Astrocyte (in vitro differentiated cells and primary cell): ENCODE measurements at regions not wholly inside any gene's neighbourhood (a gene's known extent, or its start where the extent isn't known, plus 50 kb on each side); places are given as distances from the start of the nearest gene placed in this dataset.

Experiments
- EZH2 ChIP-seq: IDR thresholded peaks from 2 replicates; pipeline ENCODE4 v1.6.1; 2012; ENCODE audit warnings: mild to moderate bottlenecking, low read length, inconsistent platforms; ENCODE audit not compliant: insufficient read depth
- TF ChIP-seq, protein P1 (sequence below): IDR thresholded peaks from 2 replicates; pipeline ENCODE4 v1.5.1; 2011; ENCODE audit warnings: low read depth, mild to moderate bottlenecking, inconsistent platforms, low read length, moderate library complexity; ENCODE audit not compliant: insufficient read depth

DNA sequence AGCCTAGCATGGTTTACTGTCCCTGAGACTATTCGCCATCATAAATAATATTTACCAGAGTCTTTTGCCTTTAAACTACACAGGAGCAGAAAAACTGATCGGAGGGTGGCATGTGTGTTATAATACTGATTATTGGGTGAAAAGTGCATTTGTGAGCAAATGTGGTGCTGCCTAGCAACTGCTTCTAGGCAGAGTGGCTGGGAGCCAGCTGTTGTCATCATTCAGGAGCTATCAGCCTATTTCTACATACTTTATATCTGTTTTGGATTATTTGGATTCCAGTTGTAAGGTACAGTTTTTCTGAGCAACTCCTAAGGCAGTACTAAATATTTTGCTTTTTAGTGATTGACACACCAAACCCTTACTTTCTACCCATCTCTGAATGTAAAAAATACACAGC lies 75.0 kb upstream of the MSTN start:
- TF ChIP-seq, protein P1, sequence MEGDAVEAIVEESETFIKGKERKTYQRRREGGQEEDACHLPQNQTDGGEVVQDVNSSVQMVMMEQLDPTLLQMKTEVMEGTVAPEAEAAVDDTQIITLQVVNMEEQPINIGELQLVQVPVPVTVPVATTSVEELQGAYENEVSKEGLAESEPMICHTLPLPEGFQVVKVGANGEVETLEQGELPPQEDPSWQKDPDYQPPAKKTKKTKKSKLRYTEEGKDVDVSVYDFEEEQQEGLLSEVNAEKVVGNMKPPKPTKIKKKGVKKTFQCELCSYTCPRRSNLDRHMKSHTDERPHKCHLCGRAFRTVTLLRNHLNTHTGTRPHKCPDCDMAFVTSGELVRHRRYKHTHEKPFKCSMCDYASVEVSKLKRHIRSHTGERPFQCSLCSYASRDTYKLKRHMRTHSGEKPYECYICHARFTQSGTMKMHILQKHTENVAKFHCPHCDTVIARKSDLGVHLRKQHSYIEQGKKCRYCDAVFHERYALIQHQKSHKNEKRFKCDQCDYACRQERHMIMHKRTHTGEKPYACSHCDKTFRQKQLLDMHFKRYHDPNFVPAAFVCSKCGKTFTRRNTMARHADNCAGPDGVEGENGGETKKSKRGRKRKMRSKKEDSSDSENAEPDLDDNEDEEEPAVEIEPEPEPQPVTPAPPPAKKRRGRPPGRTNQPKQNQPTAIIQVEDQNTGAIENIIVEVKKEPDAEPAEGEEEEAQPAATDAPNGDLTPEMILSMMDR: no peak
- no peak for TF ChIP-seq EZH2
